ENCODE measurements at regions not wholly inside any gene's neighbourhood (a gene's known extent, or its start where the extent isn't known, plus 50 kb on each side); places are given as distances from the start of the nearest gene placed in this dataset.

DNA sequence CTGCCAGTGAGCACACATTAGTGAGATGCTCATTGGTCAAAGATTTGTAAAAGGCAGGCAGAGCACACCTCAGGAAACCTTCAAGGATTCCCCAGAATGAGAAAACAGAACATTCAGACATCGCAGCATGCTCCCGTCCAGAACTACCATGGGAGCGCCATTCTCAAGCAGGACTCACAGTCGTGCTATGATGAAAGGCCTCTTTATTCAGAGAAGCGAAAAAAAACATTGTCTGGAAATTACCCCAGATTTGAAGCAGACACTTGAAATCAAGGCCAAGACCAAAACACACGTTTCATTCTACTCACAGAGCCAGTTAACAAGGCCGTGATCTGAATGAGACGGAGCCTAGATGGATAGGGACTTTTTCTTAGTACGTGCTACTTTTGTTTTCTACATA lies 961.8 kb upstream of the TENM3 start:
- no peak for DNase-seq

DNA sequence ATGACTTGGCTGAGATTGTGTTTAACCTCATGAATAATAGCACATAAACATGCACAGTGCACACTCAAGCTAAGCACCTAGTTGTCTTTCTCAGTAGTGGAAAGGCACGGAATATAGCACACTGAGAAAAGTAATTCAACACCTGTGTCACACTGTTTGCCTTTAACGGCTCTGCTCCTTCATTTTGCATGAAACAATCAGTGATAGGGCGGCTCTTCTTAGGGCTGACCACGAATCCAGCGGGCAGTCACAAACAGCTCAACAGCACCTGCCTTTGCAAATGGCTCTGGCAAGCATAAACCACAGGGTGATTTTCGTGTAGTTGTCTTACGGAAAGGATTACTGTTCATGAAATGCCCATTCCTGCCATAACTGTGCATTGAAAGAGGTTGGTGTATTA lies 954.0 kb upstream of the TENM3 start:
- DNase-seq, result peak; percentile 65 to 88

DNA sequence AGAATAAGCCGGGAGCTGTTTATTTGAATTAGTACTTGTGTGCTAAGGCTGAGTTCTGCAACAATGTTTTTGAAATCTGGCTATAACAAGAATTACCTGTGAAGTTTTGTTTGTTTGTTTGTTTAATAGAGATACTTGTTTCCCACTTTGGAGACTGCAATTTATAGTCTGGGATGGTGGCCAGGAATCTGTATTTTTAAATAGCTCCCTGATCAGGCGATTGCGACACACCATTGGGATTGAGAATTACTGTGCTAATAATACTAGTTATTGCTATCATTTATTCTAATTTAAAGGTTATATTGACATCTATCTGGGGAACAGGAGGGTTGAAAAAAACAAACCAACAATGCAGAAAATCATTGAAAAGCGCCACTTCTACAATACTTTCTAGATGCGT lies 951.6 kb upstream of the TENM3 start:
- DNase-seq, result no peak

DNA sequence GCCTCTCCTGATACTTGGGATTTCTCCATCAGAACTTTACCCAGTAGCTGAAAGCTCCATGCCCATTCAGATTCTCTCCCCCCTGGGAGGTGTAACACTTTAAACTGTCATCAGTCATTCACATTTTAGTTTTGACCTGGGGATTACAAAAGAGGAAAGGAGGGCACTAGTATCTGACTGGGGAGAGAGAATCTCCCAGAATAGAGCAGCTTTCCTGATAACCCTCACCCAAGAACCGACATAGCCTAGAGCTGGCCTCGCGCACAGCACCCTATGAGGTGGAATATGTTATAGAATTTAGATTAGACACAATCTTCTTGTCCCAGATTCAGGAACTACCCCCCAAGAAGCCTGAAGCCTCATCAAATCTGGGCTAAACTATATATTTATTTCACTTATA lies 950.2 kb upstream of the TENM3 start:
- DNase-seq, result no peak

DNA sequence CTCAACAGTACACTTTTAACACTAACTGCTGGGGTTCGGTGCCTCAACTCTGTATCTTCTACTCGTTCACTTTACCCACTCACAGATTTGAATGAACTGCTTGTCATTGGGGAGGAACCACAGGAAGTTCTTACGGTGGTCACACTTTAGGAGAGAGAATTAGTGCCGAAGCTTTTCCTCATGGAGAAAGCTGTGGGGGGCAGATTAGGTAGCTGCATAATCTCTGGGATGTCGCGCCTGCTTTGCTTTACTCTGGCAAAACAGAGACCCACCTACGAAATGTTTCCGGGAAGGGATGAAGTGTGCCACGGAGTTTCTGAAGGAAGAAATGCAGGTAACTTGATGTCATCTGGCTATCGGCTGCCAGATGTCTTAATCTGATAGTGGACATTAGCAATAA lies 949.7 kb upstream of the TENM3 start:
- DNase-seq, result peak; percentile 21 to 39

DNA sequence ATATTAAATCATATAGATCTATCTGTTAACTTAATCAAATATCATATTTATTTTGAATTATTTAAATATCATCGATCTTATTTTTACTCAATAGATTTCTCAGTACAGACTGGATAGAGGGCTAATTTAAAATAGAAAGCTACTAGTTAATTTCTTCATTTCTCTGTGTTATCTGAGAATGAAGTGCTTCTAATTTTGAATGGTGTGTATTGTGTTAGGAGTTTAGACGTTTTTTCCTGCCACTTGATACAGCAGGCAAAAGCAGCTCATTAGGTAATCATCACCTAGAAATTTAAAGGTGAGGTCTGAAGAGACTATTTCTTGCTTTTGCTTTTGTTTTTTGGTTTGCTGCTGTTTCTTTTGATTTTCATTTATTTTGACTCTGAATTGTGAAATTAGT lies 948.8 kb upstream of the TENM3 start:
- DNase-seq, result no peak

DNA sequence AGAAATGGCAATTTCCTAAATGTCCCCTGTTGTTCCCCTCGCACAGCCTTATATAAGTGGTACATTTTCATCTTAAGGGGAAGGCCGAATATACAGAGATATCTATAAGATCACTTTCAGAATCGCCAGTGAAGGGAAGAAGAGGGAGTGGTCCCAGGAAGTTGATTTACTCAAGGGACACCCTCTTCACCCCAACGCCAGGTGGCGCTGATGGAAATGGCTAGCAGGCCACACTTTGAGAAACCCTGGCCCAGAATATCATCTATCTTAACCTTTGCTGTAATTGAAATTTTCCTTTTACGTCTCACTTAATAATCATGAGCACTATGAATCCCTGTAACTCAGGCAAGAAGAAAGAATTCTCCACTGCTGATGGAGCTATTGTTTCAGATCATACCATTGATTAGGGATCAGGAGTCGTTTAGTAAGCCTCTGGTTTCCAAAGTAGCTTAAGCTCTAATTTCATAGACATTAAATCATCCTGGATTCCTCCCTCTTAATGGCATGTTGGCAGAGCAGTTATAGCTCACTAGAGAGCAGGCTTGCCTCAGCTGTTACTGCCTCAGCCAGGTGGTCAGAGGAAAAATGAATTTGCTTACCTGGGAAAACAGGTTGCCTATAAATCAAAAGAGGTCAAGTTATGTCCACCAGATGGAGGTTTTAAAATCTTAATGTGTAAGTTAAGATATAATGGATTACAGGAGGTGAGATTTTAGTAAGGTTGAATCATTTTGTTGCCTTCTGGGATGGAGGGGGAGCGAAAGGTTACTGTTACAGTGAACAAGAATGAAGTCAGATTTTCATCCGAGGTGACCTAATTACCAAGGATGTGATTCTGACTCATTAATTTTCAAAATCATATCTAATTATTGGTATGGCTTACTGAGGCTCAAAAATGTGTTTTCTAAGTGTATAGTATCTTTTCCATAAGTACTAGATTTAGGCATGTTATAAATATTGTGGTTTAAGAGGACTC lies 941.2 kb upstream of the TENM3 start:
- peak; percentile 52 to 85 for DNase-seq

DNA sequence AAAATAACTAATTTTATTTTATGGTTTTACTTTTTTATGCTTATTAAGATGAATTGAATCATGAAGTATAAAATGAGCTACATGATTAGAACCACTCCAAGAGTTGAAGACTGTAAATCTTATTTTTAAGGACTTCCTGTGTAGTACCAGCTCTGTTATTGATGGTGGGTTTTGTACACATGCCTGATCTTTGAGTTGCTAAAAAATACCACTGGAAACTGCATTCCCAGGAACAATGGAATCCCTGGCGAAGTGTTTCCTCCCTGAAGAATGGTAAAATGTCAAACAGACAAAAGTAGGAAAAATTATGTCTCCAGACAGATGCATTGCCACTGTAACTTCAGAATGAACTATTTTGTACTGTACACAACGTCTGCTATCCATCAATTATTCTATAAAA lies 935.4 kb upstream of the TENM3 start:
- no peak for DNase-seq

DNA sequence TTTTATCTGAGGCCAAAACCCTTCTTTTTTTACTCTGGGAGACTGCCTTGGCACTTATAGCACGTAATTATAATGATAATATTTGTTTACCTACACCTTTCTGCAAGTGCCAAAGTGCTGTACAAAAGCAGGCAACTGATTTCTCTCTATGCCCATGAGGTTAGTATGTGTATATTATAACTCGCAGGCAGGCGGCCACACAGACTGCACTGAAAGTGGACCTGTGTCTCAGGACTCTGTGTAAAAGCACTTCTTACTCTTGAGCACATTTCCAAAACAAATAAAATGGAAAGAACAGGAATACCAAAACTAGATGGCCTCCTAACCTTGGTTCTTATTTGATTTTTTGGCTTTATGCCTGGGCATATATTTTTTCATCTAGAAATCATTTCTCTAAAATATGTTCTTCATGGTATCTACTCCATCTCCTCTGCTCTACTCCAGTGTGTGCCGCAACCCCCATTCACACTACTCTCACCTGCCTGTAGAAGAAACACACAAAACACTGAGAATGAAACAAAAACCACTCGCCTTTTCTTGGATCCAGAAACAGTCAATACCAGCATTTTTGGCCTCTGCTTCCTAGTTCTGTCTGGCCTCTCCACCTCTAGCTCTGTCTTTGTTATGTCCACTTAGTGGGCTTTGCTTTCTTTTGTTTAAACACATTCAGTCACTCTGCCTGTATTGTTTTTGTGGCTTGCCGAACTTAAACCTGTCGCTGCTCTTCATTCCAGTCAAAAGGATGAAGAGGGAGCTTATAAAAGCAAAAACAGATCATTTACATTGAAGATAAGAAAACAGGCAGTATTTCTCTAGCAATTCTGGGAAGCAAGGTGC lies 934.5 kb upstream of the TENM3 start:
- DNase-seq, result peak in 1 of 2 experiments; percentile 78

DNA sequence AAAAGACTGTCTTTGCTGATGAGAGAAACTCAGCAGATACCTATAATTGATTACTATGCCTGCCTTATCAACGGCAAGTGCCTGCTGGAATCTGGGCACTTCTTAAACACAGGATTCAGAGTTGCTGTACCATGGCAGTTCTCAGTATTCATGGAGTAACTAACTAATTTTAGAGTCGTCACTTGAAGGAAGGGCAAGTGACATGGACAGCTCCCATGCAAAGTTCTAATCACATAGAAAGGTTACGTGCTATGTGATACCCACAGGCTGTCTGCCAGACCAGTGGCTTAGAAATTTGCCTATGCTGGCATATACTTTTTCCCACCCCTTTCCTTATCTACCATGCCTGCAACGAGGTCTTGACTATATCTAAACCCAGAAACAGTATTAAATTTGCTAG lies 931.1 kb upstream of the TENM3 start:
- no peak for DNase-seq

DNA sequence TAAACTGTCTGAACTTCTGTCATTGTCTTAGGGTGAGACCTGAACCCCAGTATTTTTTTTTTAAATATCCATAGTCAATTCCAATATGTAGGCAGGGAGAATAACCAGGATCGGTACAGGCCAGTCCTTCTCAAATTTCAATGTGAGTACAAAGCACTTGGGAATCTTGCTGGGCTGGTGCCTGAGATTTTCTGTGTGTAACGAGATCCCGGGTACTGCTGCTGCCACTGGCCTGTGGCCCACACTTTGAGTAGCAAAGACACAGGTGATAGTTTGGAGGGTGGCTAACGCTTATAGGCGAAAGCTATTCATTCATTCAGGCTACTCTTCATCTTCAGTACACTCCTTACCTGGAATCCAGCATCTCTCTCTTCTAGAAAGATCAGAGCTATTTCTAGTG lies 923.6 kb upstream of the TENM3 start:
- peak in 1 of 2 experiments; percentile 53 for DNase-seq

DNA sequence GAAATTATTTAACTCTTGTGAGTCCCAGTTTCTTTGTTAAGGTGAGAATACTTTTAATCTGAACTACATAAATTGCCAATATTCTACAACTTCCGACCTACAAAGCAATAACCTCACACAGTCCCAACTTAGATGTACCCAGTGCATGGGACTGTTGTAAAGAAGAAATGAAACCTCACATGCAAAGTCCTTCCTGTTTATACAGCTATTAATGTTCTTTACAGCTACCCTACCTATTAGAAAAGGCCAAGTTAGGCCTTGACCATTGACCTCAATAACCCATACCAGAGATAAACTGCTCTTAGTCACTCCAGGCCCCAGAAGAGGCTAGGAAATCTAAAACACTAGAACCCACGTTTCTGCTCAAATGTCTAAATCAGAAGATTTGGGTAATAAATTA lies 920.1 kb upstream of the TENM3 start:
- DNase-seq, result no peak

DNA sequence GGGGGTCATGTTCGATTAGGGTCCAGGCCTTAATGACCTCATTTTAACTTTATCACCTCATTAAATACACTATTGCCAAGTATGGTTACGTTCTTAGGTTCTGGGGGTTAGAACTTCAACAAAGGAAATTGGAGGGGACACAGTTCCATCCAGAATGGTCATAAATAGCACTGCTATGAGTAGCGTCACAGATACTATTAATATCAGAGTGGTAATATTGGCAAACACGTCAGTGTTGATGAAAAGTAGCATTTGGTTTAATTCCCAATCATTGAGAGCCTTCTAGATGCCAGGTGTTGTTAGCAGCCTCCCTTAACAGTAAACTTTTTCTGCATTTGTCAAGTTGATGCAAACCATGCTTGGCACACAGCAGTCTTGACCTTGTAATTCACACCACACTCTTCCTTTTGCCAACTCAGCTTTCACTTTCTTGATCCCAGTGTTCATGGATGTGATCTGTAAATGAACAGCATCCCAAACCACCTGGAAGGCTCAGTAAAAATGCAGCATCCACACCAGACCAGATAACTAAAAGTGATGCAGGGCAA lies 912.5 kb upstream of the TENM3 start:
- DNase-seq, result no peak

DNA sequence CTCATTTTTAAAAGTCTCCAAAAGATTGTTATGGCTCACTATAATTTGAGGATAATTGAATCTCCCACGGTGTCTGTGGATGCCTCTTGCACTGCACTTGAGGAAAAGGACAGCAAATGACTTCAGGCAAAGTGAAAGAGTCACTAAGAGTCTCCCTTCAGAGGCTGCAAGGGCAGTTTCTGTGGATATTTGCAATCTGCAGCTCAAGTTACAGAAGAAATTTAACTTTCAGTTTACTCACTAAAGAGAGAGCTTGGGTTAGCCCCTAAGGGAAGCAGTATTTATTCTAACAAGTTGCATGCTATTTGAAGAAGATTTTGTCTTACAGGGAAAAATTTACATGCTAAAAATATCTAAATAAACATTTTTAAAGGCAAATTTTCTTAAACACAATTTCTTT lies 912.0 kb upstream of the TENM3 start:
- DNase-seq, result no peak

DNA sequence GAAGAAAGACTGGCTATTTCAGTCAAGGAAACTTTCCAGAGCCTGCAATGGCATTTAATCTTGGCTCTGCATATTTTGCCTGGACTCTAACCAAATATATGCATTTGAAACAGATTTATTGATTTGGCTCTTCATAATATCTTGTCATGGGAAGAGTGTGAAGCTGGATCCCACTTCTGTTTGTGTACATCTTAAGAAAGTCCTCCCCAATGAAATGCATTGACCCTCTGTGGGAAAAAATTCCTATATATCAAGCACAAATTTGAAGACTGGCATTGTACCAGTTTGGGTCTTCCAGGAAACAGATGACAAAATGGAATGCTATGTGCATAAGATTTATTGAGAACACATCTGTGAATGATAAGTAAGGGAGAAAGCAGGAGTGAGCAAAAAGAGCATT lies 897.3 kb upstream of the TENM3 start:
- no peak for DNase-seq

DNA sequence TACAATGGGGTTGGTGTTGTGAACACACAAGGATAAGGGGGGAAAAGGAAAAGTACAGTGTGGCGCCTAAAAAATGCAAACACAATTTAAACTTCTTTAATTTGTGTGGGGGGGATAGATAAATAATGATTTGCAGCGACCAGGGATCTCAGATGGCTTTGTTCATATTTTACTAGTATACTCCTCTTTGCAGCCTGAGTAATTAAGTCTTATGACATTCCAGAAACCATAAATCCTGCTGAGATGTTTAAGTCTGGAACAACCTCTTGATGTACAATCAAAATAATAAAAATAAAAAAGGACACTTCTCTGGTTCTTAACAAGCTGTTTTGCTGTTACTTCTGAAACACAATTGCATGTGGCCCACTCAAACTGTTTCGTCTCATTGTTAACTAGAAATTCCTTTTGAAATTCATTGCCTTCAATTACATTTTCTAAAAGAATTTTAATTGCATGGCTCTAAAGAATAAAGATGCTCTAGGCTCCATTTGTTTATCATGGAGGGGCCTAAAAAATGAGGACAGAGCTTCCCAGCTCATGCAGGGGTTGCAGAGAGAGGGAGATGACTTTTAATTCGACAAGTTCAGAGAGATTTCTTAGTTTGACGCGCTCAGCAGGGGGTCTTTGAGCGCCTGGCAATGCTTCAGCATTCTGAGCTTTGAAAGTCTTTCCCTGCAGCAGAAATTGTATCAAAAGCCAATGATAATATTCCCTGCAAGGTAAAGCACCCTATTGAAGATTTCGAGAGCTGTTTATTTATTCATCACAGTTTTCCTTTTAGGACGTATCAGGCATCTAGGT lies 892.4 kb upstream of the TENM3 start:
- no peak for DNase-seq

DNA sequence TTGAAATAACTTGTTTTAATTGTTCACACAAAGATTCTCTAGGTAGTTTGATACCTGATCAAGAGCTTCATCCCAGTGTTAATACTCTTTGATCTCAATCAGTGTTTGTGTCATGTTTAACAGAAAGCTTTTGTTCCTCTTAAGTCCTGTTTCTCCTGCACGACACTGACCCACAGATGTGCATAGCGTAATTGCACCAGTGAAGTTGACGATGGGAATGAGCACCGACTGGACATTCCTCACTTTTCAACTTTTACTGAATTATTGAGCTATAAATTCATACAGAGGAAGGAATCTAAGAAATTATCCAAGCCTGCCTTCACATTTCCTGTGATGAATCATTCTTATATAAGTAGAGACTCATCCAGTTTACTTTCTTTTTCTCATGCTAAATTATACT lies 878.7 kb upstream of the TENM3 start:
- DNase-seq, result no peak

DNA sequence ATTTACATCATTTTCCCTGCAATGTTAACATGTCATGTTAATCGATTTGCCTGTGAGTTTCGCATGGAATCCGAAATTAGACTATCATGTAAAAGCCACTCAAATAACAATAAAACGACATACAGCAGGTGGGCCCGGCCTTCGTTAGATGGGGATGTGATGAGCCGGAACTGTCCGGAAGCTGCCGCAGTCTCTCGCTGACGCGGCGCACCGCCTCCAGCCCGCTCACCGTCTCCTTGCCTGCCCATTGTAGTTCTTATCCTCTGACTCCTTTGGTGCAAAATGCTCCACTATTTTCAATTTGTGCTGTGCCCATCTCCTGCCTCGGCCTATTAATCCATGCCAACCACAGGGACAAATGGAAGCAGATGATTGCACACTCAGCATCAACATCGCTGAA lies 877.5 kb upstream of the TENM3 start:
- DNase-seq, result peak; percentile 47 to 75

DNA sequence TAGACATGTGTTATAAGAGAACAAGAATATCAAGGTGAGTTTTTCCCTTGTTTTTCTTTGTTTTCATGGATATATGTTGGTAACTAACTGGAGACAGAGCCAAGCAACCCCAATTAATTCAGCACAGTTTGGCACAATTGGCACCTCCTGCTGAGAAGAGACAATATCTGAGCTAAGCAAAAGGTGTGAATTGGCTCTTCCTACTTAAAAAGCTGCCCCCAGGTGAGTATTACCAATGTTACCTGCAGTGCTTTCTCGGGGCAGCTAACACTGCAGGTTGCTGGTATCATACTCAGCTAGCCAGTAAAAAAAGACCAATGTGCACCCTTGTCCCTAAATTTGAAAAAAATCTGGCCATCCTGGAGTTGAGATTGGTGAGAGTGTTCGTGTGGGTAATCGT lies 871.2 kb upstream of the TENM3 start:
- peak; percentile 86 to 96 for DNase-seq

DNA sequence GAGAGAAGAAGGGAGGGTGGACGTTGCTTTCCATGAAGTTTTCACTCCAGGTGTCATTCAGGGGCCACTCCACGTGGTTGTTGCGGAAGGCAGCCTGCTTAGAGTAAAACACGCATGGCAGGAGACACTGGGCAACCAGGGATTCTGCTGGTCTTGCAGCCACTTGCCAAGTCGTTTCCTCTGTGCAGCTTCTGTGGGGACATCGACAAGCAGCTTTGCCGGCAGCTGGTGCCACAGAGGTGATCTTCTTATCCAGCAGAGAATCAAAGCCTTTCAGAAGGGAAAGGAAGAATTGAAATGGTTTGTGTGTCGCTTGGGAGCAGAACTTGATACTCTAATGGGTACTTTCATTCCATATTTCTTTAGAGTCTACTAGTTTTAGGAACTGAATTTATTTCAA lies 867.1 kb upstream of the TENM3 start:
- DNase-seq, result peak in 1 of 2 experiments; percentile 75

DNA sequence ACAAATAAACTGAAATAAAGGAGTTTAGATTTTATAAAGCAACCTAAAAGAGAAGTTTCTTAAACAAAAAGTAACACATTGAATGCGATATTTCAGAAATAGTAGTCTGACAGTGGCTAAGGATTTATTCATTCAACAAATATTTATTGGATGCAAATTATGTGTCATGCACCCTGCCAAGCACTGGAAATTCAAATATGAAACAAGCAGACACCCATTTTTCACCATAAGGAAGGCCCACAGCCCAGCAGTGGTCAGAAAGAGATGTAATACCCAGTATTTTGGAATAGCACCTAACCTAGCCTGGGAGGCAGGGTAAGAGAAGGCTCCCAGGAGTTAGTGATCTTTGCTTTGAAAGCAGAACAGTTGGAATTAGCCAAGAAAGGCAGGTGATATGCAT lies 855.1 kb upstream of the TENM3 start:
- no peak for DNase-seq

DNA sequence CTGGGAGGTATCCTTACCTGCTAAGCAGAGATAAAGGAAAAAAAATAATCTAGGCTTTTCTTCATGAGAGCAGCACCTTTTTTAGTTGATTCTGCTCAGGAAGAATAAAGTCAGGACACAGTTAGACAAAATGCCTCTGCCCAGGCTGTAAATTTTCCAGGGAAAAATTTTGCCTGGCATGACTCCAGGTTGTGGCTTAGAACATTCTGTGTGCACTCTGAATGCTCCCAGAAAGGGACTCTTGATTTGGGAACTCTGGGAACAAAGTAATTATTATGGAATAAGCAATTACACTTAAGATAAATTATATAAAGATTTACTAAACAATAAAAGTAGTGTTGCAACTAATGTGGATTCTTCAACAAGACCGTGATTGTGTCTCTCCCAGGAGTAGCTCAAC lies 826.2 kb upstream of the TENM3 start:
- no peak for DNase-seq

DNA sequence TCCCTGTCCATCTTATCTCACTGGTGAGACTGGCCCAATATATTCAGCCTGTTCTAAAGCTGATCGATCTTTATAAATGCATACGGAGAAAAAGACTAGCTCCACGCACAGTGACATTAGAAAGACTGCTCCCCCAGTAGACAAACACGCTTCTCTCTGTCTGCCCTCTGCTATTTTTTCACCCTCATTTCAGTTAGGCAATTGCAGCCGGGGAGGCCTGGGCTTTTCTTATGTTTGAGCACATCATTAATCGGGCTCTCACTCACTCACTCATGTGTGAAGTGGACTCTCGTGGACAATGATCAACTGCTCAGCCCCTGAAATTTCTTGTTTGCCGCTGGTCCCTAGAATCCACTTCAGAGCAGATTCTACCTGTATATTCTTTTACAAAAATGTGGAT lies 824.7 kb upstream of the TENM3 start:
- DNase-seq, result peak in 1 of 2 experiments; percentile 50

All from NCI-H2081 (cell line).